PFSK-1 (cell line): ENCODE measurements at regions not wholly inside any gene's neighbourhood (a gene's known extent, or its start where the extent isn't known, plus 50 kb on each side); places are given as distances from the start of the nearest gene placed in this dataset.

Source experiments
- POLR2AphosphoS5 ChIP-seq: IDR thresholded peaks from 2 replicates; pipeline ENCODE4 v1.6.1; 2012; ENCODE audit warnings: low read depth, mild to moderate bottlenecking, control low read depth, low read length, moderate library complexity
- SIN3A ChIP-seq: IDR thresholded peaks from 2 replicates; pipeline ENCODE4 v1.6.1; 2012; ENCODE audit warnings: mild to moderate bottlenecking, low read length, moderate library complexity, borderline replicate concordance; ENCODE audit not compliant: insufficient read depth
- TAF1 ChIP-seq: IDR thresholded peaks from 2 replicates; pipeline ENCODE4 v1.6.1; 2012; ENCODE audit warnings: low read length, control low read depth, borderline replicate concordance; ENCODE audit not compliant: insufficient read depth

GRCh38 chr17:14458724-14459123 lies 157.8 kb downstream of the HS3ST3B1 start:
- TF ChIP-seq POLR2AphosphoS5: no peak
- TF ChIP-seq SIN3A: no peak
- no peak for TF ChIP-seq TAF1
